Activated CD4-positive, alpha-beta T cell treated with anti-CD3 and anti-CD28 coated beads, Interleukin-2, Interleukin-4, amounts not matched to agents 100 ng/mL and 50 ng/mL, durations not matched to agents 16 hours and 8 hours (primary cell): ENCODE measurements at regions not wholly inside any gene's neighbourhood (a gene's known extent, or its start where the extent isn't known, plus 50 kb on each side); places are given as distances from the start of the nearest gene placed in this dataset.
"Not testable (repeated sequence)": the region's sequence is repeated elsewhere in the genome, so short reads cannot be mapped to it uniquely, and the experiment has no call there.

Experiments
- DNase-seq: peaks from one replicate; pipeline ENCODE4 v3.0.0-alpha.2; 2020; ENCODE audit warnings: low spot score

GRCh38 chr15:25624504-25625177, 185.8 kb upstream of the UBE3A start:
- DNase-seq: no peak

- no peak for DNase-seq
These were observed 184.9 kb upstream of the UBE3A start for GRCh38 chr15:25623708-25624107.

DNA sequence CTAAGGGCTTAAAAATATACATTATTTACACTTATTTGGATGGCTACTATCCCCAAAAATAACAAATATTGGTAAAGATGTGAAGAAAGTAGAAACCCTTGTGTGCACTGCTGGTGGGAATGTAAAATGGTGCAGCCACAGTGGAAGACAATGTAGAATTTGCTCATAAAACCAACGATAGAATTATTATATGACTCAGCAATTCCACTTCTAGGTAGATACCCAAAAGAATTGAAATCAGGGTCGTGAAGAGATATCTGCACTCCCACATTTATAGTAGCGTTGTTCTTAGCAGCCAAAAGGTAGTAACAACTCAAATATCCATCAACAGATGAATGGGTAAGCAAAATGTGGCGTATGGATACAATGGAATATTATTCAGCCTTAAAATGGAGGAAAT, 181.6 kb upstream of the UBE3A start:
- no peak for DNase-seq

DNA sequence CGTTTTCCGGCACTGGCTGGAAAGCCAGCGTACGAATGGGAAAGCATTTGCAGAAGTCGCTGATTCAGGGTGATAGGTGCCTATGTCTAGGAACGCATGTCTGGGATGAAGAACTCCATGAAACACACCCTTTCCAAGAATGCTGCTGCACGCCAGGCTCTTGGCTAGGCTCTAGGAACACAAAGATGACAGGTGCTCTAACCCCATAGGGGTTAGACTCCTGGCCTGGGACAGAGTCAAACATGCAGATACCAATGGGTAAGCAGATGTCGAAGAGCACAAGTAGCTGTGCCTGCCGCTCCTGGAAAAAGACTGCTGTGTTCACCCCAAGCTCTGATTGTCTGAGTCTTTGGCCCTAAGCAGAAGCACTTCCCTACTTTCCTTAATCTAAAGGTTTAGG, 180.9 kb upstream of the UBE3A start:
- no peak for DNase-seq

GRCh38 chr15:25619076-25619475, 180.3 kb upstream of the UBE3A start:
- no peak for DNase-seq

- no peak for DNase-seq
These were observed 179.3 kb upstream of the UBE3A start for GRCh38 chr15:25618161-25618560.

DNA sequence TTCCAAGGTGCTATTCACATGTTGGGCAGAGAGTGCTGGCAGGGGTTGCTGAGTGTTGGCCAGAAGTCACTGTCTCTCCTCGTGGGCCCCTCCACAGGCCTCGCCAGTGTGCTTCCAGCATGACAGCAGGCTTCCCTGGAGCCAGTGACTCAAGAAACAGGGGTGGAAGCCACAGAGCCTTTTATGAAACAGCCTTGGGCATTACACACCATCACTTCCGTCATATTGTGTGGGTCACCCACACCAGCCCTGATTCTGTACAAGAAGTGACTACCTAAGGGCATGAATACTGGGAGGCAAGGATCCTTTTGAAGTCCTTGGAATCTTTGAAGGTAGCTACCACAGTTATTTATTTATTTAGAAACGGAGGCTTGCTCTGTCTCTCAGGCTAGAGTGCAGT, 177.6 kb upstream of the UBE3A start:
- no peak for DNase-seq

- DNase-seq: no peak
These were observed 174.3 kb upstream of the UBE3A start for GRCh38 chr15:25613134-25613533.

GRCh38 chr15:25611603-25612002, 172.8 kb upstream of the UBE3A start:
- DNase-seq: no peak

DNA sequence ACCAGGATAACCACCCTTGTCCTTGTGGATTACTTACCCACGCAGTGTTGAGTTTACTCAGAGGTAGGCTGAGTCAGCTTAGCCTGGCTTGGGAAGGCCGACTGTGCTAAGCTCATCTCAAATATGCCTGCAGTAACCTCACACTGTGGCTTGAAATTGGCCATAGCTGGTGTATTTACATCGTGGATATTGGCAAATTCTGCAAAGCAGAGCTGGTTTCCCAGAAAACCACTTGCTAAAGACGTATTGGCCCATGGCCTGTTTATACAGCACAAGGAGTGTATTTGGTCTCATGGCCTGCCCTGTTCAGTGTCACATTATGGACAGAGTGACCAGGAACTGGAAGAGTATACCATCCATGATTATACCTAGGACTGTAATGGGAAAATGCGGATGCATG, 170.5 kb upstream of the UBE3A start:
- DNase-seq: no peak

DNA sequence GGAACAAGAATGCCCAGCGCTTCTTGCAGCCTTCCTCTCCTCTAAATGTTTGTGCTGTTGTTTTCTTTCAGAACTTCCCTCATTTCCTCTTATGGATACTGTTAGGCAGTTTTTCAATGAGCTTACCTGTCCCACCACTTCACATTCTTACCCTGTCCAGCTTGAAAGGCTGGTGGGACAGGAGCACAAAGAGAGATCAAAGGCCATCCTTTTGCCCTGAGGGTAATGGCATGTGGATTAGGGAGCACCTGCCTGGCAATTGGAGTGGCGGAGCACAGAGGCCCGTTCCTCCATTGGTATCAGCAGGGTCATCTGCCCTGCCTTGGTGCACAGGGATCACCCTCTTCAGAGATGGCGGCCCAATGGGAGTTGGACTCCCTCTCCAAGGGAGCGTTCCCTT, 170.1 kb upstream of the UBE3A start:
- no peak for DNase-seq

- no peak for DNase-seq
These were observed 166.3 kb upstream of the UBE3A start for GRCh38 chr15:25605151-25605550.

GRCh38 chr15:25600751-25601150, 161.9 kb upstream of the UBE3A start:
- no peak for DNase-seq

DNA sequence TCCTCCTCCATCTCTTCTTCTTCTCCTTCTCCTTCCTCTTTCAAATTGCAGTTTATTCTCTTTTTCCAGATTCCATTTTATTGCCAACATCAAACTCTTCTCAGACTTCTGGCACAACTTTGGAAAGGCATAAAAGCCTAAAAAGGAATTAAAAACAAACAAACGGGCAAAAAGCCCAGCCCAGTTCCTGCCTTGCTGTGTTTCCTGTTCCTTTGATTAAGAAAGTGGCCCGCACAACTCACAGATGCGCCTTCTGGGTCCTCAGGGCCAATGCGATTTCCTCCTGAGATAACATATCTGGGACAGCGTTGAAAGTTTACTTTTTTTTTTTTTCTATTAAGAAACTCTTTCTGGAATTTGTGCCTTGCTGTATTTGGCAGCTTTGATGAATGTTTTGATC, 158.7 kb upstream of the UBE3A start:
- DNase-seq: no peak

DNA sequence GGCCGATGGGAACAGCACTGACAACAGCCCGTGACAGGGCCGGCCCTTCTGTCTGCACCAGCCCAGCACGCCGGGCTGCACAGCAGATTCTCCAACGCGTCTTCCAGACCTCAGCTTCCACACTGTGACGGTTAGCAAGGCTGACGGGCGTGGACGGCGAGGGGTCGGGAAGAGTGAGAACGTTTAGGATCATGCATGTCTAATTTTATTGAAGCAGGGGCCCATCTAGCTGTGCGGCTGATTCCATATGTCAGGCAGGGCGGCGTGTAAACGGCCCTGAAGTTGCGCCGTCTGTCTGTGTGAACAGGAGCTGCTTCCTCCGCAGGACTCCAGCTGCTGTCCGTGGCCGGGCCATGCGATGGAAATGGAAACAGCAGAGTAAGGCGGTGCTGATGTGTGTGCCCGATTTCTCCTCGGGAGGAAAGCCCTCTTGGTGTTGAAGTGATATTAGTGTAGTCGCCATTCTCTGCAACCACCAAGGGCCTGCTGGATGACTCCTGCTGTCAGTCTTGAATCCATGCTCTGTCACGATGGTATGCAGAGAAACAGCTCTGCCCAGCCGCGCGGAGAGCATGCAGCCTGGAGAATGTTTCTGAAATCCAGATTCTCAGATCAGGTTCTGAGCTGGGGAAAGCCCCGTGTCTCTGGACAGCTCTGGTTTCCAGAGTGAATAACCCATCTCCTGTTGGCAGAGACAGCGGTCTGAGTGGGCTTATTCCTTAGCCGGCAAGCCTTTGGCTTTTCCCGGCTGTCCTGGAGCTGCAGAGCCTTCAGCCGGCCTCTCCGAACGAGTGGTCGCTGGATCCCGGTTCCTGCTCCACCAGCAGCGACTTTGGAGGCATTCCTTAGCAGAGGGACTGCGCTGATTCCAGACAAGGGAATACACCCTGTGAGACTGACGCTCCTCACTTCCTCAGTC, 158.1 kb upstream of the UBE3A start:
- no peak for DNase-seq

- DNase-seq: no peak
These were observed 149.0 kb upstream of the UBE3A start for GRCh38 chr15:25587616-25588340.

DNA sequence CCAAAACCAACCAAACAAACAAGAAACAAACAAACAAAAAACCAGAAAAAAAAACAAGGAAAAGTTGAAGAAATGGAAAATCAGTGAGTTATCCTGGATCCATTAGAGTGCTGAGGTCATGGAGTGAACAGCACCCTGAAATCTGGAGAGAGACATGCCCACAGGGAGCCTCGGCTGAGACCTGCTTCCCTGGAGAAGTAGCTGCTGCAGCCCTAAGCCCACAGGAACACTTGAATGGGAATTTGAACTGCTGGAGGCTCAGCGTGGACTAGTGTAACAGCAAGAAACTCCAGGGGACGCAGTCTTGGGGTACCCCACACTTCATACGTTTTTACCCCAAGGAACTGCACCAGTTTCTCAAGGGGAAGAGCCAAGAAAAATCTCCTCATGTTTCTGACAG, 144.1 kb upstream of the UBE3A start:
- DNase-seq: no peak

DNA sequence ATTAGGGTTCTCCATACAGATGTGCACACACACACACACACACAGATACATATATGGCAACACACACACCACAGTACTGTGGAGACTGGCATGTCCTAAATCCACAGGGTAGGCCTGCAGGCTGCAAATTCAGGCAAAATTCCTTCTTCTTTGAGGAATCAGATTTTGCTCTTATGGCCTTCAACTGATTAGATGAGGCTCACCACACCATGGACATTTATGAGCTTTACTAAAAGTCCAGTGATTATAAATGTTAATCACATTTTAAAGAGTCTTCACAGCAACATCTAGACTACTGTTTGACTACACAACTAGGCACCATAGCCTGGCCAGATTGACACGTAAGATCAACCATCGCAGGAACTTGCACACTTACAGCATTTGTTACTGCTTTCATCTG, 140.3 kb upstream of the UBE3A start:
- DNase-seq: no peak

DNA sequence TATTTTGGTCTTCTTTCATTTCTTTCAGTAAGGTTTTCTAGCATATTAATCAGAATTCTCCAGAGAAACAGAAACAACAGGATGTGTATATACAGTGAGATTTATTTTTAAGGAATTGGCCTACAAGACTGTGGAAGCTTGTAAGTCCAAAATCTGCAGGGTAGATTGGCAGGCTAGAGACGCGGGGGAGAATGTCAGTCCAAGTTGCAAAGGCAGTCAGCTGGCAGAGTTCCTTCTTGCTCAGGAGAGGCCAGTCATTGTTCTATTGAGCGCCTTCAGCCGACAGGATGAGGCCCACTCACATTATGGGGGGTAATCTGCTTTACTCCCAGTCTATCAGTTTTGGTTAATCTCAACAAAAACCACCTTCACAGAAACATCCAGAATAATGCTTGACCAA, 133.4 kb upstream of the UBE3A start:
- no peak for DNase-seq

DNA sequence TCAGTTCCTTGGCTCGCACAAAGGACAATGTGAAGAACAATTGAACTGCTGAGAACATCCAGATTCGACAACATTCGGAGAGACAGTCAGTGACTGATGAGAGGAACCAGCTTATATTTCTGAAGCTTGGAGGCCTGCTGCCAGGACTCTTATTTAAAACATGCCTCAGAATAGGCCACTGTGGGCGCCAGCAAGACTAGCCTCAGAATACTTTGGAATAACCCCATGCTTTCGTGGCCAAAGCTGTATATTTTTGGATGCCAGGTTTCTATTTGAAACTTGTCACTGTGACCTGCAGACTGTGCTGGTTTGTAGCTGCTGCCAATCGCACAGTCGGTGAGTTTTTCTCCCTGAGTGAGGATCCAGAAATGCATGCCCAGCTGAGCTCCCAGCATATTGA, 129.9 kb upstream of the UBE3A start:
- DNase-seq: no peak

- not testable (repeated sequence) for DNase-seq
These were observed 127.7 kb upstream of the UBE3A start for GRCh38 chr15:25566545-25566944.

- DNase-seq: no peak
These were observed 126.8 kb upstream of the UBE3A start for GRCh38 chr15:25565470-25566264.
